Muscle of leg (tissue), 3 donors: ENCODE measurements at regions not wholly inside any gene's neighbourhood (a gene's known extent, or its start where the extent isn't known, plus 50 kb on each side); places are given as distances from the start of the nearest gene placed in this dataset.

Experiments used
- DNase-seq: peaks from one replicate; pipeline ENCODE4 v3.0.0; 2013
- H3K27ac ChIP-seq: one replicate; pipeline ENCODE4 v1.5.1; 2013; ENCODE audit warnings: mild to moderate bottlenecking, low read length, control low read depth
- H3K27me3 ChIP-seq: one replicate; pipeline ENCODE4 v1.6.1; 2013; ENCODE audit warnings: low read length; ENCODE audit not compliant: control insufficient read depth, insufficient read depth
- H3K36me3 ChIP-seq: one replicate; pipeline ENCODE4 v1.6.1; 2013; ENCODE audit warnings: low read length; ENCODE audit not compliant: control insufficient read depth, insufficient read depth
- H3K4me1 ChIP-seq: one replicate; pipeline ENCODE4 v1.6.1; 2013; ENCODE audit warnings: low read length; ENCODE audit not compliant: control insufficient read depth, insufficient read depth
- H3K4me3 ChIP-seq: one replicate; pipeline ENCODE4 v1.5.1; 2013; ENCODE audit warnings: low read length, control low read depth
- H3K9me3 ChIP-seq: replicated peaks from 2 replicates; pipeline ENCODE4 v1.6.1; 2013; ENCODE audit warnings: low read depth, low read length; ENCODE audit not compliant: control insufficient read depth
- WGBS: methylation state at CpG from one replicate; pipeline ENCODE4 v1.1.5; 2013; ENCODE audit warnings: missing lambda C conversion rate; ENCODE audit not compliant: insufficient coverage; 5-methylcytosine and 5-hydroxymethylcytosine counted together

- Histone ChIP-seq H3K27me3 (peaks cover 8% of the 10 kb centered on the region), H3K4me1 (peaks cover 29% of the 10 kb centered on the region), H3K36me3 (no peaks in the 10 kb centered on the region), H3K27ac (no peak overlapping the region), H3K9me3 (no peaks in the 10 kb centered on the region), H3K4me3 (no peak overlapping the region)
- no peak for DNase-seq
- WGBS = no CpG with 5 or more reads among the region's 4 CpGs
These were observed 80.8 kb downstream of the EMP1 start for GRCh38 chr12:13277293-13277692.

GRCh38 chr12:13275241-13276085 lies 78.9 kb downstream of the EMP1 start:
- DNase-seq = peak; percentile 83
- H3K27me3 ChIP-seq = peaks cover 8% of the 10 kb centered on the region
- WGBS = 10% methylated on average over 3 of the region's 10 CpGs

GRCh38 chr12:13273850-13274249 lies 77.3 kb downstream of the EMP1 start:
- no peak overlapping the region for H3K4me3 ChIP-seq
- WGBS = 29% methylated on average over 11 of the region's 12 CpGs
- no peak for DNase-seq
- H3K27me3 ChIP-seq = peaks cover 4% of the 10 kb centered on the region
- H3K27ac ChIP-seq = no peak overlapping the region
- no peaks in the 10 kb centered on the region for H3K36me3 ChIP-seq
- peaks cover 29% of the 10 kb centered on the region for H3K4me1 ChIP-seq
- no peaks in the 10 kb centered on the region for H3K9me3 ChIP-seq

More at GRCh38 chr12:13275241-13276085, 78.9 kb downstream of the EMP1 start:
- H3K36me3 ChIP-seq = no peaks in the 10 kb centered on the region
- H3K4me3 ChIP-seq = no peak overlapping the region
- H3K4me1 ChIP-seq = peaks cover 29% of the 10 kb centered on the region
- H3K27ac ChIP-seq = peak overlapping the region; percentile 38
- H3K9me3 ChIP-seq = no peaks in the 10 kb centered on the region

GRCh38 chr12:13273097-13273496 lies 76.6 kb downstream of the EMP1 start:
- no peak for DNase-seq
- Histone ChIP-seq H3K4me1 (peaks cover 28% of the 10 kb centered on the region), H3K4me3 (no peak overlapping the region), H3K27ac (no peak overlapping the region), H3K27me3 (peaks cover 2% of the 10 kb centered on the region), H3K9me3 (no peaks in the 10 kb centered on the region), H3K36me3 (no peaks in the 10 kb centered on the region)
- 87% methylated on average over 5 of the region's 6 CpGs for WGBS

- Histone ChIP-seq H3K27me3 (peaks cover 2% of the 10 kb centered on the region), H3K36me3 (no peaks in the 10 kb centered on the region), H3K9me3 (no peaks in the 10 kb centered on the region), H3K4me1 (peaks cover 23% of the 10 kb centered on the region), H3K27ac (no peak overlapping the region), H3K4me3 (no peak overlapping the region)
- 100% methylated on average over 1 of the region's 4 CpGs for WGBS
- DNase-seq = no peak
These were observed 74.3 kb downstream of the EMP1 start for GRCh38 chr12:13270817-13271216.
